ENCODE measurements at regions not wholly inside any gene's neighbourhood (a gene's known extent, or its start where the extent isn't known, plus 50 kb on each side); places are given as distances from the start of the nearest gene placed in this dataset.

GRCh38 chr3:124532071-124532470 is 198.2 kb upstream of the UMPS start:
- no peak for DNase-seq (ENCODE audit: low read depth, low spot score)

GRCh38 chr3:124535306-124535705 is 194.9 kb upstream of the UMPS start:
- no peak for DNase-seq (ENCODE audit: low read depth, low spot score)

GRCh38 chr3:124540550-124541211 is 189.6 kb upstream of the UMPS start:
- no peak for DNase-seq (ENCODE audit: low read depth, low spot score)

- DNase-seq (ENCODE audit: low read depth, low spot score): no peak
Observed at GRCh38 chr3:124542214-124542869, 187.9 kb upstream of the UMPS start.

- DNase-seq (ENCODE audit: low read depth, low spot score): no peak
Observed at GRCh38 chr3:124545891-124546290, 184.4 kb upstream of the UMPS start.

- DNase-seq (ENCODE audit: low read depth, low spot score): no peak
Observed at GRCh38 chr3:124552224-124552623, 178.0 kb upstream of the UMPS start.

GRCh38 chr3:124553178-124553577 is 177.1 kb upstream of the UMPS start:
- DNase-seq (ENCODE audit: low read depth, low spot score): no peak

- no peak for DNase-seq (ENCODE audit: low read depth, low spot score)
Observed at GRCh38 chr3:124556636-124557035, 173.6 kb upstream of the UMPS start.

GRCh38 chr3:124557433-124558232 is 172.6 kb upstream of the UMPS start:
- no peak for DNase-seq (ENCODE audit: low read depth, low spot score)

- DNase-seq (ENCODE audit: low read depth, low spot score): no peak
Observed at GRCh38 chr3:124558991-124559845, 171.0 kb upstream of the UMPS start.

- DNase-seq (ENCODE audit: low read depth, low spot score): peak; percentile 17
Observed at GRCh38 chr3:124559846-124560574, 170.2 kb upstream of the UMPS start.

GRCh38 chr3:124560666-124561215 is 169.5 kb upstream of the UMPS start:
- no peak for DNase-seq (ENCODE audit: low read depth, low spot score)

- no peak for DNase-seq (ENCODE audit: low read depth, low spot score)
Observed at GRCh38 chr3:124562769-124563168, 167.5 kb upstream of the UMPS start.

GRCh38 chr3:124563376-124563775 is 166.9 kb upstream of the UMPS start:
- no peak for DNase-seq (ENCODE audit: low read depth, low spot score)

GRCh38 chr3:124565013-124565412 is 165.2 kb upstream of the UMPS start:
- no peak for DNase-seq (ENCODE audit: low read depth, low spot score)

GRCh38 chr3:124565551-124565950 is 164.7 kb upstream of the UMPS start:
- DNase-seq (ENCODE audit: low read depth, low spot score): no peak

GRCh38 chr3:124566701-124567100 is 163.6 kb upstream of the UMPS start:
- DNase-seq (ENCODE audit: low read depth, low spot score): no peak

GRCh38 chr3:124567179-124567578 is 163.1 kb upstream of the UMPS start:
- no peak for DNase-seq (ENCODE audit: low read depth, low spot score)

GRCh38 chr3:124569761-124570160 is 160.5 kb upstream of the UMPS start:
- no peak for DNase-seq (ENCODE audit: low read depth, low spot score)

- DNase-seq (ENCODE audit: low read depth, low spot score): no peak
Observed at GRCh38 chr3:124570232-124570631, 160.0 kb upstream of the UMPS start.
